HEK293 (cell line): ENCODE measurements at regions not wholly inside any gene's neighbourhood (a gene's known extent, or its start where the extent isn't known, plus 50 kb on each side); places are given as distances from the start of the nearest gene placed in this dataset.

Source experiments
- CTCF ChIA-PET: fragments of 350-600 bp; formaldehyde crosslinking; extraction: SDS; loops from one replicate; lab custom pipeline; 2021; ENCODE audit warnings: antibody characterized with exemption; lab: Yijun Ruan, JAX
- POLR2A ChIA-PET: fragments of 300-600 bp; formaldehyde crosslinking; extraction: SDS; loops from one replicate; lab custom pipeline; 2020; ENCODE audit warnings: antibody characterized with exemption, inconsistent platforms; lab: Yijun Ruan, JAX
- H3K27ac ChIP-seq: fragments of 200-500 bp; sonication (Bioruptor generic); 2 replicates; pipeline ENCODE4 v1.5.1; 2014; ENCODE audit warnings: low read depth, low read length, control low read depth, inconsistent platforms; ENCODE audit errors: extremely low read depth
- H3K36me3 ChIP-seq, 2 experiments: fragments of 200-500 bp in 1 of 2; sonication (Bioruptor generic) in 1 of 2; 1 replicate in 1 of 2; 2 replicates in 1 of 2; pipeline ENCODE4 v1.5.1; 2014 to 2017; ENCODE audit warnings: inconsistent platforms in 2 of 2, low read length in 2 of 2; ENCODE audit not compliant: control insufficient read depth in 2 of 2, insufficient read depth in 1 of 2
- H3K4me1 ChIP-seq: fragments of 200-500 bp; sonication (Bioruptor generic); 2 replicates; pipeline ENCODE4 v1.5.1; 2014; ENCODE audit warnings: mild to moderate bottlenecking, low read length, inconsistent platforms; ENCODE audit not compliant: control insufficient read depth, insufficient read depth
- H3K4me3 ChIP-seq: 2 replicates; pipeline ENCODE4 v1.5.1; 2011; ENCODE audit warnings: low read depth, mild to moderate bottlenecking, control low read depth, low read length, moderate library complexity
- H3K9me3 ChIP-seq: fragments of 200-500 bp; sonication (Bioruptor generic); 2 replicates; pipeline ENCODE4 v1.5.1; 2014; ENCODE audit warnings: low read depth, low read length, inconsistent platforms; ENCODE audit not compliant: control insufficient read depth, insufficient read depth
- BCL6B ChIP-seq: fragments of 450-650 bp; formaldehyde crosslinking; IDR thresholded peaks from 2 replicates; pipeline ENCODE4 v1.5.1; 2017; ENCODE audit warnings: missing biosample characterization, missing genetic modification characterization
- CTCF ChIP-seq: fragments of 450-650 bp; formaldehyde crosslinking; IDR thresholded peaks from 2 replicates; pipeline ENCODE4 v1.5.1; 2016; ENCODE audit warnings: missing biosample characterization, missing genetic modification characterization
- EGR2 ChIP-seq: fragments of 450-650 bp; formaldehyde crosslinking; IDR thresholded peaks from 2 replicates; pipeline ENCODE4 v1.5.1; 2016; ENCODE audit warnings: low read depth, missing biosample characterization, missing genetic modification characterization
- FEZF1 ChIP-seq: fragments of 450-650 bp; formaldehyde crosslinking; IDR thresholded peaks from 2 replicates; pipeline ENCODE4 v1.5.1; 2016; ENCODE audit warnings: missing biosample characterization, missing genetic modification characterization
- GLIS1 ChIP-seq: fragments of 450-650 bp; formaldehyde crosslinking; IDR thresholded peaks from 2 replicates; pipeline ENCODE4 v1.5.1; 2016; ENCODE audit warnings: missing biosample characterization, missing genetic modification characterization
- KLF16 ChIP-seq: fragments of 450-650 bp; formaldehyde crosslinking; IDR thresholded peaks from 2 replicates; pipeline ENCODE4 v1.5.1; 2017; ENCODE audit warnings: missing biosample characterization, missing genetic modification characterization
- KLF8 ChIP-seq: fragments of 450-650 bp; formaldehyde crosslinking; IDR thresholded peaks from 2 replicates; pipeline ENCODE4 v1.5.1; 2016; ENCODE audit warnings: missing biosample characterization, missing genetic modification characterization
- PRDM10 ChIP-seq: fragments of 450-650 bp; formaldehyde crosslinking; IDR thresholded peaks from 2 replicates; pipeline ENCODE4 v1.5.1; 2016; ENCODE audit warnings: missing biosample characterization, missing genetic modification characterization
- PRDM2 ChIP-seq: fragments of 450-650 bp; formaldehyde crosslinking; IDR thresholded peaks from 2 replicates; pipeline ENCODE4 v1.5.1; 2016; ENCODE audit warnings: missing biosample characterization, missing genetic modification characterization, borderline replicate concordance
- ZNF10 ChIP-seq: fragments of 450-650 bp; formaldehyde crosslinking; IDR thresholded peaks from 2 replicates; pipeline ENCODE4 v1.5.1; 2017; ENCODE audit warnings: missing biosample characterization, missing genetic modification characterization
- ZNF239 ChIP-seq: fragments of 450-650 bp; formaldehyde crosslinking; IDR thresholded peaks from 2 replicates; pipeline ENCODE4 v1.5.1; 2016; ENCODE audit warnings: missing biosample characterization, missing genetic modification characterization
- ZNF248 ChIP-seq: fragments of 450-650 bp; formaldehyde crosslinking; IDR thresholded peaks from 2 replicates; pipeline ENCODE4 v1.5.1; 2017; ENCODE audit warnings: missing biosample characterization, missing genetic modification characterization
- ZNF548 ChIP-seq: fragments of 450-650 bp; formaldehyde crosslinking; IDR thresholded peaks from 2 replicates; pipeline ENCODE4 v1.5.1; 2016; ENCODE audit warnings: missing biosample characterization, missing genetic modification characterization
- ZNF677 ChIP-seq: fragments of 450-650 bp; IDR thresholded peaks from 2 replicates; pipeline ENCODE4 v1.5.0; 2018; ENCODE audit warnings: missing biosample characterization, mild to moderate bottlenecking, missing genetic modification characterization, moderate library complexity
- ZNF747 ChIP-seq: fragments of 450-650 bp; formaldehyde crosslinking; IDR thresholded peaks from 2 replicates; pipeline ENCODE4 v1.5.1; 2016; ENCODE audit warnings: missing biosample characterization, missing genetic modification characterization
- ZXDB ChIP-seq: fragments of 450-650 bp; formaldehyde crosslinking; IDR thresholded peaks from 2 replicates; pipeline ENCODE4 v1.5.1; 2016; ENCODE audit warnings: missing biosample characterization, missing genetic modification characterization
- TF ChIP-seq, protein P1 (sequence below): fragments of 450-650 bp; formaldehyde crosslinking; IDR thresholded peaks from 2 replicates; pipeline ENCODE4 v1.5.1; 2016; ENCODE audit warnings: missing biosample characterization, missing genetic modification characterization
- TF ChIP-seq, protein P2 (sequence below): fragments of 450-650 bp; formaldehyde crosslinking; IDR thresholded peaks from 2 replicates; pipeline ENCODE4 v1.5.1; 2016; ENCODE audit warnings: missing biosample characterization, missing genetic modification characterization

GRCh38 chr11:95486979-95487378 lies 256.0 kb upstream of the SESN3 start:
- H3K9me3 ChIP-seq: no peaks in the 10 kb centered on the region
- no peak overlapping the region for H3K4me3 ChIP-seq
- no peak for TF ChIP-seq GLIS1 (tag by site-specific recombination)
- no peak for TF ChIP-seq PRDM2 (tag by site-specific recombination)
- TF ChIP-seq KLF8 (tag by site-specific recombination): no peak
- TF ChIP-seq FEZF1 (tag by site-specific recombination): no peak
- no peak for TF ChIP-seq EGR2 (tag by site-specific recombination)
- ChIA-PET CTCF (no interaction called here), POLR2A (no interaction called here)
- H3K36me3 ChIP-seq: no peaks in the 10 kb centered on the region
- no peaks in the 10 kb centered on the region for H3K4me1 ChIP-seq
- no peak overlapping the region for H3K27ac ChIP-seq

DNA sequence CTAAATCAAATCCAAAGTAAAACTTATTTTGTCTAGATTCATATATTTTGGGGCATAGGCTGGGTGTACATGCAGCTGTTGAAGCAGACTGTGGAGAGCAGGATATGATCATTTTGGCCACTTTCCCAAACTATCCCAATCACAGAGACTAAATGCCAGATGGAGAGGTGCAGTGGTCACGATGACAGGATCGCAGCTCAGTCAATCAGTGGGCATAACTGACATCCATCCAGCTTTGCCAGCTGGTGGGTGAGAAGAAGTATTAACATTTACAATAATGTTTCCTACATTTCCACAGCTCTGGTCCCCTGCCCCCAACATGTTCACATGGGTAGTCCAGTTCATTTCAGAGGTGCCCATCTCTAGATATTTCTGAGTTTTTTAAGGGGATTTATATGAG lies 255.5 kb upstream of the SESN3 start:
- Histone ChIP-seq H3K27ac (no peak overlapping the region), H3K36me3 (no peaks in the 10 kb centered on the region), H3K4me1 (no peaks in the 10 kb centered on the region), H3K4me3 (no peak overlapping the region), H3K9me3 (no peaks in the 10 kb centered on the region)
- POLR2A ChIA-PET: no interaction called here
- CTCF ChIA-PET: no interaction called here
- no peak for TF ChIP-seq ZNF548 (tag by site-specific recombination)
- no peak for TF ChIP-seq ZNF677 (tag by site-specific recombination)
- no peak for TF ChIP-seq ZXDB
- TF ChIP-seq, protein P1, sequence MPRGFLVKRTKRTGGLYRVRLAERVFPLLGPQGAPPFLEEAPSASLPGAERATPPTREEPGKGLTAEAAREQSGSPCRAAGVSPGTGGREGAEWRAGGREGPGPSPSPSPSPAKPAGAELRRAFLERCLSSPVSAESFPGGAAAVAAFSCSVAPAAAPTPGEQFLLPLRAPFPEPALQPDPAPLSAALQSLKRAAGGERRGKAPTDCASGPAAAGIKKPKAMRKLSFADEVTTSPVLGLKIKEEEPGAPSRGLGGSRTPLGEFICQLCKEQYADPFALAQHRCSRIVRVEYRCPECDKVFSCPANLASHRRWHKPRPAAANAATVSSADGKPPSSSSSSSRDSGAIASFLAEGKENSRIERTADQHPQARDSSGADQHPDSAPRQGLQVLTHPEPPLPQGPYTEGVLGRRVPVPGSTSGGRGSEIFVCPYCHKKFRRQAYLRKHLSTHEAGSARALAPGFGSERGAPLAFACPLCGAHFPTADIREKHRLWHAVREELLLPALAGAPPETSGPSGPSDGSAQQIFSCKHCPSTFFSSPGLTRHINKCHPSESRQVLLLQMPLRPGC (tag by site-specific recombination): no peak
- TF ChIP-seq ZNF10 (tag by site-specific recombination): no peak
- TF ChIP-seq ZNF239 (tag by site-specific recombination): no peak
- TF ChIP-seq CTCF (tag by site-specific recombination): no peak
- TF ChIP-seq PRDM10 (tag by site-specific recombination): no peak
- no peak for TF ChIP-seq BCL6B (tag by site-specific recombination)
- TF ChIP-seq ZNF747 (tag by site-specific recombination): no peak
- no peak for TF ChIP-seq ZNF248 (tag by site-specific recombination)
- TF ChIP-seq, protein P2, sequence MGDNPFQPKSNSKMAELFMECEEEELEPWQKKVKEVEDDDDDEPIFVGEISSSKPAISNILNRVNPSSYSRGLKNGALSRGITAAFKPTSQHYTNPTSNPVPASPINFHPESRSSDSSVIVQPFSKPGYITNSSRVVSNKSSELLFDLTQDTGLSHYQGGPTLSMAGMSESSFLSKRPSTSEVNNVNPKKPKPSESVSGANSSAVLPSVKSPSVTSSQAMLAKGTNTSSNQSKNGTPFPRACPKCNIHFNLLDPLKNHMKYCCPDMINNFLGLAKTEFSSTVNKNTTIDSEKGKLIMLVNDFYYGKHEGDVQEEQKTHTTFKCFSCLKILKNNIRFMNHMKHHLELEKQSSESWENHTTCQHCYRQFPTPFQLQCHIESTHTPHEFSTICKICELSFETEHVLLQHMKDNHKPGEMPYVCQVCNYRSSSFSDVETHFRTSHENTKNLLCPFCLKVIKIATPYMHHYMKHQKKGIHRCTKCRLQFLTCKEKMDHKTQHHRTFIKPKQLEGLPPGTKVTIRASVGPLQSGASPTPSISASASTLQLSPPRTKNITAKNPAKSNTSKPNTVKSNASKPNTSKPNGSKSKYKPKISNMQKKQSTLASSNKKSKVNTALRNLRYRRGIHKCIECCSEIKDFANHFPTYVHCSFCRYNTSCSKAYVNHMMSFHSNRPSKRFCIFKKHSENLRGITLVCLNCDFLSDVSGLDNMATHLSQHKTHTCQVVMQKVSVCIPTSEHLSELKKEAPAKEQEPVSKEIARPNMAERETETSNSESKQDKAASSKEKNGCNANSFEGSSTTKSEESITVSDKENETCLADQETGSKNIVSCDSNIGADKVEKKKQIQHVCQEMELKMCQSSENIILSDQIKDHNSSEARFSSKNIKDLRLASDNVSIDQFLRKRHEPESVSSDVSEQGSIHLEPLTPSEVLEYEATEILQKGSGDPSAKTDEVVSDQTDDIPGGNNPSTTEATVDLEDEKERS (tag by site-specific recombination): no peak
- TF ChIP-seq KLF16 (tag by site-specific recombination): no peak
